Endothelial cell of umbilical vein (primary cell): ENCODE measurements at regions not wholly inside any gene's neighbourhood (a gene's known extent, or its start where the extent isn't known, plus 50 kb on each side); places are given as distances from the start of the nearest gene placed in this dataset.

Experiments
- BruUV-seq: library from RNA; stranded (reverse); fragments of 400-500 nt; replicated peaks from 2 replicates; lab custom pipeline; 2021; lab: Mats Ljungman, UMichigan
- CTCF ChIA-PET: fragments of 300-600, 350-600 bp; sonication (Branson Sonifier 250); formaldehyde crosslinking; loops from one replicate; lab custom pipeline; 2021; ENCODE audit warnings: antibody characterized with exemption, inconsistent platforms; lab: Charles Lee
- POLR2A ChIA-PET: fragments of 300-600, 350-600 bp; sonication (Branson Sonifier 250); formaldehyde crosslinking; loops from one replicate; lab custom pipeline; 2021; ENCODE audit warnings: antibody characterized with exemption, inconsistent platforms; lab: Charles Lee
- DNase-seq: peaks from one replicate; pipeline ENCODE4 v3.0.0-alpha.2; 2011; ENCODE audit warnings: low read depth, low spot score
- FAIRE-seq: peaks from 2 replicates; lab custom pipeline; 2011; peaks lifted over from hg19 to GRCh38; lab: Jason Lieb, UNC
- H2AFZ ChIP-seq: 2 replicates; pipeline ENCODE4 v1.6.0; 2012; ENCODE audit warnings: low read depth, low read length, control low read depth, inconsistent platforms
- H3K27ac ChIP-seq: 2 replicates; pipeline ENCODE4 v1.5.1; 2011; ENCODE audit warnings: low read depth, mild to moderate bottlenecking, control low read depth, low read length, moderate library complexity; ENCODE audit not compliant: insufficient read depth
- H3K27me3 ChIP-seq, 2 experiments: 2 replicates each; pipeline versions ENCODE4 v1.6.0 to v1.6.1; 2011; ENCODE audit warnings: low read length in 2 of 2, mixed read lengths in 1 of 2; ENCODE audit not compliant: control insufficient read depth in 2 of 2, insufficient read depth in 2 of 2
- H3K36me3 ChIP-seq, 2 experiments: 2 replicates in 1 of 2; 3 replicates in 1 of 2; pipeline ENCODE4 v1.5.1; 2011; ENCODE audit warnings: low read length in 2 of 2, mild to moderate bottlenecking in 1 of 2, moderate library complexity in 1 of 2; ENCODE audit not compliant: control insufficient read depth in 2 of 2, insufficient read depth in 2 of 2; ENCODE audit errors: extremely low read depth in 1 of 2
- H3K4me1 ChIP-seq: 3 replicates; pipeline ENCODE4 v1.5.1; 2011; ENCODE audit warnings: mild to moderate bottlenecking, low read length; ENCODE audit not compliant: control insufficient read depth, insufficient read depth; ENCODE audit errors: extremely low read depth
- H3K4me2 ChIP-seq: 2 replicates; pipeline ENCODE4 v1.6.1; 2011; ENCODE audit warnings: low read length, control low read depth, mixed read lengths; ENCODE audit not compliant: insufficient read depth
- H3K4me3 ChIP-seq, 3 experiments: fragments of 200-600 bp in 1 of 3; sonication (generic), shearing (Covaris generic) in 1 of 3; replicated peaks in 1 of 3; 2 replicates each; pipeline ENCODE4 v1.5.1; 2011 to 2016; ENCODE audit warnings: control low read depth in 3 of 3, low read length in 3 of 3, mild to moderate bottlenecking in 2 of 3, inconsistent platforms in 1 of 3, low read depth in 1 of 3, moderate library complexity in 1 of 3; ENCODE audit not compliant: insufficient read depth in 1 of 3
- H3K79me2 ChIP-seq: 2 replicates; pipeline ENCODE4 v1.6.0; 2012; ENCODE audit warnings: low read length, inconsistent platforms; ENCODE audit not compliant: control insufficient read depth, insufficient read depth
- H3K9ac ChIP-seq: replicated peaks from 2 replicates; pipeline ENCODE3; 2011; ENCODE audit warnings: low read length, control low read depth; ENCODE audit not compliant: insufficient read depth; ENCODE audit errors: extremely low read depth
- H3K9me1 ChIP-seq: replicated peaks from 3 replicates; pipeline ENCODE4 v1.6.0; 2011; ENCODE audit warnings: mild to moderate bottlenecking, low read length; ENCODE audit not compliant: control insufficient read depth, insufficient read depth; ENCODE audit errors: extremely low read depth
- H3K9me3 ChIP-seq: replicated peaks from 2 replicates; pipeline ENCODE4 v1.5.1; 2012; ENCODE audit warnings: low read length, inconsistent platforms; ENCODE audit not compliant: control insufficient read depth, insufficient read depth
- H4K20me1 ChIP-seq: replicated peaks from 2 replicates; pipeline ENCODE3; 2011; ENCODE audit warnings: mild to moderate bottlenecking, low read length; ENCODE audit not compliant: control insufficient read depth, insufficient read depth; ENCODE audit errors: extremely low read depth
- CTCF ChIP-seq, 2 donors: IDR thresholded peaks; 1 replicate in 1 of 2; 2 replicates in 1 of 2; pipeline ENCODE4 v1.5.1; 2011; ENCODE audit warnings: low read length in 2 of 2, mild to moderate bottlenecking in 2 of 2, moderate library complexity in 2 of 2, control low read depth in 1 of 2, inconsistent platforms in 1 of 2, low read depth in 1 of 2; ENCODE audit not compliant: insufficient read depth in 1 of 2; ENCODE audit errors: extremely low read depth in 1 of 2
- EZH2 ChIP-seq: IDR thresholded peaks from 2 replicates; pipeline ENCODE4 v1.6.1; 2012; ENCODE audit warnings: borderline replicate concordance, low read depth, mild to moderate bottlenecking, moderate library complexity, low read length, inconsistent platforms; ENCODE audit not compliant: severe bottlenecking
- FOS ChIP-seq: IDR thresholded peaks from 2 replicates; pipeline ENCODE4 v1.6.1; 2011; ENCODE audit warnings: mild to moderate bottlenecking, low read length, moderate library complexity, borderline replicate concordance; ENCODE audit not compliant: insufficient read depth
- GATA2 ChIP-seq: IDR thresholded peaks from 2 replicates; pipeline ENCODE4 v1.7.0; 2011; ENCODE audit warnings: low read depth, mild to moderate bottlenecking, moderate library complexity, mixed read lengths, low read length; ENCODE audit not compliant: insufficient read length, insufficient read depth
- JUN ChIP-seq: IDR thresholded peaks from 2 replicates; pipeline ENCODE4 v1.6.1; 2011; ENCODE audit warnings: borderline replicate concordance, low read depth; ENCODE audit not compliant: insufficient read length, insufficient read depth
- MAX ChIP-seq: IDR thresholded peaks from 2 replicates; pipeline ENCODE4 v1.6.1; 2011; ENCODE audit not compliant: insufficient read depth, insufficient read length
- MYC ChIP-seq: IDR thresholded peaks from one replicate; pipeline ENCODE4 v1.6.1; 2011; ENCODE audit warnings: mild to moderate bottlenecking, low read depth, low read length
- POLR2A ChIP-seq: IDR thresholded peaks from 2 replicates; pipeline ENCODE4 v1.6.1; 2012; ENCODE audit warnings: low read depth, mild to moderate bottlenecking, control low read depth, low read length
- POLR2AphosphoS5 ChIP-seq: IDR thresholded peaks from 2 replicates; pipeline ENCODE4 v1.6.1; 2012; ENCODE audit warnings: low read depth, mild to moderate bottlenecking, control low read depth, low read length, moderate library complexity; ENCODE audit not compliant: insufficient read depth
- dilution Hi-C: fragments of 300-500 bp; cut with MboI; formaldehyde crosslinking; loops from one replicate; pipeline ENCODE4 v1.15.0; 2019; ENCODE audit warnings: low sequenced_read_pairs; ENCODE audit not compliant: extremely low pct_ligation_motif_present
- intact Hi-C: fragments of 100-400 bp; cut with micrococcal nuclease; formaldehyde crosslinking; loops from one replicate; pipeline ENCODE4 v1.10.0; 2022

GRCh38 chr2:217086718-217087117, 226.9 kb upstream of the TNP1 start:
- Histone ChIP-seq H3K4me1 (peaks cover 6% of the 10 kb centered on the region), H3K9me1 (no peaks in the 10 kb centered on the region), H3K27ac (no peak overlapping the region), H4K20me1 (no peaks in the 10 kb centered on the region), H3K9ac (no peak overlapping the region), H3K4me2 (no peak overlapping the region), H3K4me3 (no peak overlapping the region), H3K9me3 (no peaks in the 10 kb centered on the region), H3K79me2 (no peaks in the 10 kb centered on the region), H3K27me3 (peaks cover 0 to 5% of the 10 kb centered on the region in 2 experiments), H2AFZ (no peak overlapping the region), H3K36me3 (no peaks in the 10 kb centered on the region)
- ChIA-PET CTCF (interaction anchor here (1.3 kb wide), 1 partner anchor 12 kb away, joined by 4 read pairs; no protein-coding TSS in a partner anchor), POLR2A (no interaction called here)
- no TSS peak for BruUV-seq
- DNase-seq, result no peak
- FAIRE-seq, result no peak
- intact Hi-C loops (no loop called here), dilution Hi-C loops (no loop called here)
- TF ChIP-seq POLR2A (no peak), MAX (no peak), FOS (no peak), JUN (no peak), CTCF (IDR thresholded peaks at IDR 0.05; ENCODE audit: extremely low read depth in 1 of 2, insufficient read depth in 1 of 2, low read depth in 1 of 2, low read length in 2 of 2) (no peak), GATA2 (no peak), MYC (no peak), POLR2AphosphoS5 (no peak), EZH2 (no peak)
